ENCODE measurements at regions not wholly inside any gene's neighbourhood (a gene's known extent, or its start where the extent isn't known, plus 50 kb on each side); places are given as distances from the start of the nearest gene placed in this dataset.

GRCh38 chr10:44161184-44161583 lies 223.7 kb downstream of the CXCL12 start:
- Mint-ChIP-seq H3K36me3 (no peaks in the 10 kb centered on the region), H3K4me1 (no peaks in the 10 kb centered on the region), H3K4me3 (no peak overlapping the region), H3K27ac (no peak overlapping the region), H3K9me3 (peaks cover 0 to 17% (median 6%) of the 10 kb centered on the region in 7 donors), H3K27me3 (ENCODE audit: low read depth in 3 of 3) (peaks cover 0 to 2% (median 0%) of the 10 kb centered on the region in 3 donors)
- Histone ChIP-seq H4K20me1 (ENCODE audit: insufficient read depth, low read length) (no peaks in the 10 kb centered on the region), H3K27ac (ENCODE audit: low read depth in 1 of 2, low read length in 2 of 2) (no peak overlapping the region), H2AFZ (ENCODE audit: insufficient read depth, low read depth, low read length, poor library complexity, severe bottlenecking) (no peak overlapping the region), H3K9me3 (replicated peaks in 1 of 2; ENCODE audit: control insufficient read depth in 1 of 2, insufficient read depth in 1 of 2, low read length in 2 of 2) (peaks cover 8 to 10% of the 10 kb centered on the region in 2 donors), H3K79me2 (ENCODE audit: insufficient read depth, low read length) (no peaks in the 10 kb centered on the region), H3K4me1 (ENCODE audit: control insufficient read depth in 1 of 2, insufficient read depth in 2 of 2, low read length in 2 of 2) (no peaks in the 10 kb centered on the region), H3K27me3 (ENCODE audit: control insufficient read depth in 2 of 2, insufficient read depth in 2 of 2, low read length in 2 of 2) (no peaks in the 10 kb centered on the region), H3K4me3 (replicated peaks in 1 of 3; ENCODE audit: low read depth in 2 of 3, low read length in 3 of 3) (no peak overlapping the region), H3K36me3 (replicated peaks in 1 of 2; ENCODE audit: control insufficient read depth in 1 of 2, insufficient read depth in 2 of 2, low read length in 2 of 2) (no peaks in the 10 kb centered on the region), H3K9ac (ENCODE audit: insufficient read depth, low read length, poor library complexity, severe bottlenecking) (no peak overlapping the region), H3K4me2 (replicated peaks; ENCODE audit: extremely low read depth, low read length, poor library complexity, severe bottlenecking) (no peak overlapping the region)
- no peak for TF ChIP-seq CTCF (IDR thresholded peaks at IDR 0.05)
- no peak for DNase-seq
- intact Hi-C loops (cut with micrococcal nuclease): no loop called here

GRCh38 chr10:44157574-44157973 lies 227.3 kb downstream of the CXCL12 start:
- Histone ChIP-seq H4K20me1 (ENCODE audit: insufficient read depth, low read length) (no peaks in the 10 kb centered on the region), H3K9me3 (replicated peaks in 1 of 2; ENCODE audit: control insufficient read depth in 1 of 2, insufficient read depth in 1 of 2, low read length in 2 of 2) (peaks cover 10 to 16% of the 10 kb centered on the region in 2 donors), H3K4me3 (replicated peaks in 1 of 3; ENCODE audit: low read depth in 2 of 3, low read length in 3 of 3) (no peak overlapping the region), H3K4me1 (ENCODE audit: control insufficient read depth in 1 of 2, insufficient read depth in 2 of 2, low read length in 2 of 2) (no peaks in the 10 kb centered on the region), H3K36me3 (replicated peaks in 1 of 2; ENCODE audit: control insufficient read depth in 1 of 2, insufficient read depth in 2 of 2, low read length in 2 of 2) (no peaks in the 10 kb centered on the region), H3K27me3 (ENCODE audit: control insufficient read depth in 2 of 2, insufficient read depth in 2 of 2, low read length in 2 of 2) (no peaks in the 10 kb centered on the region), H2AFZ (ENCODE audit: insufficient read depth, low read depth, low read length, poor library complexity, severe bottlenecking) (no peak overlapping the region), H3K9ac (ENCODE audit: insufficient read depth, low read length, poor library complexity, severe bottlenecking) (no peak overlapping the region), H3K4me2 (replicated peaks; ENCODE audit: extremely low read depth, low read length, poor library complexity, severe bottlenecking) (no peak overlapping the region), H3K27ac (ENCODE audit: low read depth in 1 of 2, low read length in 2 of 2) (no peak overlapping the region), H3K79me2 (ENCODE audit: insufficient read depth, low read length) (no peaks in the 10 kb centered on the region)
- no peak overlapping the region for H3K4me3 Mint-ChIP-seq
- DNase-seq: no peak
- WGBS (ENCODE audit: insufficient coverage): no CpG with 5 or more reads among the region's 1 CpG
- H3K27ac Mint-ChIP-seq: no peak overlapping the region
- H3K27me3 Mint-ChIP-seq (ENCODE audit: low read depth in 3 of 3): no peaks in the 10 kb centered on the region
- peaks cover 2 to 19% (median 11%) of the 10 kb centered on the region in 7 donors for H3K9me3 Mint-ChIP-seq
- no peaks in the 10 kb centered on the region for H3K4me1 Mint-ChIP-seq
- H3K36me3 Mint-ChIP-seq: no peaks in the 10 kb centered on the region
- intact Hi-C loops (cut with micrococcal nuclease): no loop called here
- TF ChIP-seq CTCF (IDR thresholded peaks at IDR 0.05): no peak
